ENCODE measurements at regions not wholly inside any gene's neighbourhood (a gene's known extent, or its start where the extent isn't known, plus 50 kb on each side); places are given as distances from the start of the nearest gene placed in this dataset.

GRCh38 chr1:212186427-212187207 lies 98.6 kb upstream of the PPP2R5A start:
- TF ChIP-seq CTCF (IDR thresholded peaks at IDR 0.05; ENCODE audit: low read depth, low read length), result no peak
- Histone ChIP-seq H3K4me3 (ENCODE audit: low read depth, low read length) (no peak overlapping the region), H3K9me3 (no peaks in the 10 kb centered on the region; the same call in 1 of the 2 replicates), H3K36me3 (no peaks in the 10 kb centered on the region), H3K27me3 (no peaks in the 10 kb centered on the region), H3K4me1 (no peaks in the 10 kb centered on the region)
- DNase-seq, result no peak

- no peak for DNase-seq
- TF ChIP-seq CTCF (IDR thresholded peaks at IDR 0.05; ENCODE audit: low read depth, low read length), result no peak
- H3K9me3 ChIP-seq, result no peaks in the 10 kb centered on the region; the same call in 1 of the 2 replicates
These were observed 96.4 kb upstream of the PPP2R5A start for GRCh38 chr1:212188599-212189351.

DNA sequence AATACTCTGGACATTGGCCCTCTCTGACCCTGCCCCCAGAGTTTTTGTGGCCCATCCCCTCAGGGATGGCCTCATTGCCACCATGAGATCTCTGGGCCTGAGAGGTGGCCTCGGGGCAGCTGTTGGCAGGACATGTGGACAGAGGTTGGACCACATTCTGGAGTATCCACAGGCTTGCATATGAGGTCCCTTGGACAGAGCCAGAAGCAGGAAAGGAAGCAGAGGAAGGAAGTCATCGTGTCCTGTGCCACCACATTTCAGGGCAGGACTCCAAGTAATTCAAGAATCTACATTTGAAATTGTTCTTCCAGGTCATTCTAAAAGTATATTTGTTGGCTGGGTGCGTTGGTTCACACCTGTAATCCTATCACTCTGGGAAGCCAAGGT lies 95.9 kb upstream of the PPP2R5A start:
- no peak overlapping the region for H3K4me3 ChIP-seq (ENCODE audit: low read depth, low read length)
- H3K9me3 ChIP-seq, result no peaks in the 10 kb centered on the region; the same call in 1 of the 2 replicates
- no peaks in the 10 kb centered on the region for H3K36me3 ChIP-seq
- TF ChIP-seq CTCF (IDR thresholded peaks at IDR 0.05; ENCODE audit: low read depth, low read length), result no peak
- DNase-seq, result no peak
- no peaks in the 10 kb centered on the region for H3K27me3 ChIP-seq
- no peaks in the 10 kb centered on the region for H3K4me1 ChIP-seq

More at GRCh38 chr1:212188599-212189351, 96.4 kb upstream of the PPP2R5A start:
- H3K36me3 ChIP-seq, result no peaks in the 10 kb centered on the region
- H3K4me3 ChIP-seq (ENCODE audit: low read depth, low read length), result no peak overlapping the region
- H3K27me3 ChIP-seq, result no peaks in the 10 kb centered on the region
- no peaks in the 10 kb centered on the region for H3K4me1 ChIP-seq

- Histone ChIP-seq H3K4me3 (ENCODE audit: low read depth, low read length) (no peak overlapping the region), H3K9me3 (no peaks in the 10 kb centered on the region), H3K36me3 (no peaks in the 10 kb centered on the region), H3K4me1 (no peaks in the 10 kb centered on the region), H3K27me3 (no peaks in the 10 kb centered on the region)
- no peak for TF ChIP-seq CTCF (IDR thresholded peaks at IDR 0.05; ENCODE audit: low read depth, low read length)
- no peak for DNase-seq
These were observed 95.0 kb upstream of the PPP2R5A start for GRCh38 chr1:212190169-212190568.

DNA sequence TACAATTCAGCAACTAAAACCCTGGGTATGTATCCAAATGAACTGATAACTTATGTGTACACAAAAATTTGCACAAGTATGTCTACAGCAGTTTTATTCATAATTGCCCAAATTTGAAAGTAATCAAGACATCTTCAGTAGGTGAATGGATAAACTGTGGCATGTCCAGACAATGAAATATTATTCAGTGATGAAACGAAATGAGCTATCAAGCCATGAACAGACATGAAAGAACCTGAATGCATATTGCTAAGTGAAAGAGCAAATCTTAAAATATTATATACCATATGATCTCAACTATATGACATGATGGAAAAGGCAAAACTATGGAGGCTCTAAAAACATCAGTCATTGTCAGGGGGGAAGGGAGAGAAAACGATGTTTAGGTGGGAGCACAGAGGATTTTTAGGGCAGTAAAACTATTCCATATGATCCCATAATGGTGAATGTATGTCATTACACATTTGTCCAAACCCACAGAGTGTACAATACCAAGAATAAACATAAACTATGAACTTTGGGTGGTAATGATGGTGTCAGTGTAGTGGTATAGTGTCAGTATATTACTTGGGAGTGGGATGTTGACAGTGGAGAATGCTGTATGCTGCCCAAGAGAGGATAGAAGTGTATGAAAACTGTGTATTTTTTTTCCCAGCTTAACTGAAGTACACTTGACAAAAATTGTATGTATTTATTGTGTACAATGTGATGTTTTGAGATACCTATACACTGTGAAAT lies 92.8 kb upstream of the PPP2R5A start:
- H3K9me3 ChIP-seq, result no peaks in the 10 kb centered on the region
- no peaks in the 10 kb centered on the region for H3K27me3 ChIP-seq
- TF ChIP-seq CTCF (IDR thresholded peaks at IDR 0.05; ENCODE audit: low read depth, low read length), result no peak
- H3K36me3 ChIP-seq, result no peaks in the 10 kb centered on the region
- no peaks in the 10 kb centered on the region for H3K4me1 ChIP-seq
- H3K4me3 ChIP-seq (ENCODE audit: low read depth, low read length), result no peak overlapping the region
- DNase-seq, result no peak

All from BE2C (cell line).